GM23338 (cell line): ENCODE measurements at regions not wholly inside any gene's neighbourhood (a gene's known extent, or its start where the extent isn't known, plus 50 kb on each side); places are given as distances from the start of the nearest gene placed in this dataset.

Experiments
- ATAC-seq: fragments of 200-7000 bp; cut with Tn5 transposase; 3 replicates; pipeline ENCODE4 v1.9.1; 2020
- DNase-seq: peaks from one replicate; pipeline ENCODE4 v3.0.0-alpha.2; 2015; ENCODE audit warnings: low spot score
- H2AFZ ChIP-seq: fragments of 200-600 bp; sonication (generic); 2 replicates; pipeline ENCODE4 v1.8.0; 2016; ENCODE audit warnings: antibody characterized with exemption, mild to moderate bottlenecking, moderate library complexity
- H3F3A ChIP-seq: fragments of 200-600 bp; sonication (generic); replicated peaks from 2 replicates; pipeline ENCODE4 v1.8.0; 2017; ENCODE audit warnings: antibody characterized with exemption, mixed run types, low read depth
- H3K27ac ChIP-seq: fragments of 200-600 bp; sonication (generic); 2 replicates; pipeline ENCODE4 v1.6.1; 2016; ENCODE audit warnings: low read depth
- H3K27me3 ChIP-seq: fragments of 200-600 bp; sonication (generic); 2 replicates; pipeline ENCODE4 v1.8.0; 2016; ENCODE audit warnings: mild to moderate bottlenecking, mixed run types, moderate library complexity; ENCODE audit not compliant: insufficient read depth
- H3K36me3 ChIP-seq: fragments of 200-600 bp; sonication (generic); 2 replicates; pipeline ENCODE4 v1.8.0; 2016; ENCODE audit warnings: mild to moderate bottlenecking; ENCODE audit not compliant: insufficient read depth
- H3K4me1 ChIP-seq: fragments of 200-600 bp; sonication (generic); 2 replicates; pipeline ENCODE4 v1.8.0; 2016; ENCODE audit warnings: mild to moderate bottlenecking, moderate library complexity; ENCODE audit not compliant: insufficient read depth
- H3K4me2 ChIP-seq: fragments of 200-600 bp; sonication (generic); 2 replicates; pipeline ENCODE4 v1.7.1; 2017; ENCODE audit warnings: mixed run types
- H3K4me3 ChIP-seq: fragments of 200-600 bp; sonication (generic); 2 replicates; pipeline ENCODE4 v1.6.1; 2016; ENCODE audit warnings: mixed run types
- H3K79me2 ChIP-seq: fragments of 200-600 bp; sonication (generic); replicated peaks from 2 replicates; pipeline ENCODE4 v1.8.0; 2017; ENCODE audit warnings: mild to moderate bottlenecking; ENCODE audit not compliant: insufficient read depth
- H3K9me2 ChIP-seq: fragments of 200-600 bp; sonication (generic); 2 replicates; pipeline ENCODE4 v1.8.0; 2017; ENCODE audit not compliant: insufficient read depth
- H4K20me1 ChIP-seq: fragments of 200-600 bp; sonication (generic); replicated peaks from 2 replicates; pipeline ENCODE4 v1.8.0; 2017; ENCODE audit warnings: mild to moderate bottlenecking; ENCODE audit not compliant: insufficient read depth
- H3K27ac Mint-ChIP-seq: 2 replicates; pipeline ENCODE4 v1.8.0; 2020; ENCODE audit warnings: inconsistent platforms, mild to moderate bottlenecking, moderate library complexity, mixed read lengths
- H3K27me3 Mint-ChIP-seq: 3 replicates; pipeline ENCODE4 v1.8.0; 2022; ENCODE audit warnings: low read depth, mild to moderate bottlenecking, moderate library complexity, mixed read lengths, inconsistent platforms; ENCODE audit not compliant: insufficient read depth, poor library complexity
- H3K36me3 Mint-ChIP-seq: 3 replicates; pipeline ENCODE4 v1.8.0; 2021; ENCODE audit warnings: low read depth, mild to moderate bottlenecking, inconsistent platforms, moderate library complexity, mixed read lengths
- H3K4me1 Mint-ChIP-seq: 3 replicates; pipeline ENCODE4 v1.8.0; 2020; ENCODE audit warnings: mild to moderate bottlenecking, inconsistent platforms, mixed read lengths
- H3K4me3 Mint-ChIP-seq: 3 replicates; pipeline ENCODE4 v1.8.0; 2021; ENCODE audit warnings: moderate library complexity, mild to moderate bottlenecking, inconsistent platforms, mixed read lengths
- H3K9me3 Mint-ChIP-seq: 3 replicates; pipeline ENCODE4 v1.8.0; 2020; ENCODE audit warnings: moderate library complexity, mild to moderate bottlenecking, inconsistent platforms, mixed read lengths
- CTCF ChIP-seq, 2 experiments: fragments of 200-600 bp in 1 of 2; sonication (generic) in 1 of 2; conservative IDR thresholded peaks; 2 replicates each; pipeline versions ENCODE4 v1.5.1 to v1.6.1; 2016 to 2017; ENCODE audit warnings: antibody characterized with exemption in 2 of 2, low read depth in 2 of 2, mild to moderate bottlenecking in 2 of 2, moderate library complexity in 1 of 2
- EZH2phosphoT487 ChIP-seq: fragments of 200-600 bp; sonication (generic); IDR thresholded peaks from one replicate; pipeline ENCODE4 v1.8.1; 2018; ENCODE audit warnings: antibody characterized with exemption; ENCODE audit not compliant: unreplicated experiment
- JUNB ChIP-seq: IDR thresholded peaks from one replicate; pipeline ENCODE4 v1.6.1; 2016; ENCODE audit warnings: antibody characterized with exemption; ENCODE audit not compliant: unreplicated experiment
- NANOG ChIP-seq: IDR thresholded peaks from 2 replicates; pipeline ENCODE4 v1.6.1; 2016; ENCODE audit warnings: antibody characterized with exemption, borderline replicate concordance
- POLR2AphosphoS5 ChIP-seq: IDR thresholded peaks from 2 replicates; pipeline ENCODE4 v1.6.1; 2016; ENCODE audit warnings: antibody characterized with exemption, low read depth
- ZNF114 ChIP-seq: fragments of 250-450 bp; sonication (Bioruptor Pico); IDR thresholded peaks from 2 replicates; pipeline ENCODE4 v1.5.0; 2020; ENCODE audit warnings: mild to moderate bottlenecking, moderate library complexity
- ZNF331 ChIP-seq: fragments of 250-450 bp; sonication (Bioruptor Pico); IDR thresholded peaks from 2 replicates; pipeline ENCODE4 v1.5.0; 2020; ENCODE audit warnings: low read depth, mild to moderate bottlenecking, moderate library complexity
- ZNF462 ChIP-seq: fragments of 250-450 bp; sonication (Bioruptor Pico); IDR thresholded peaks from 2 replicates; pipeline ENCODE4 v1.5.0; 2020; ENCODE audit warnings: mild to moderate bottlenecking, moderate library complexity
- TF ChIP-seq, protein P1 (sequence below): IDR thresholded peaks from 2 replicates; pipeline ENCODE4 v1.6.1; 2016; ENCODE audit warnings: antibody characterized with exemption

GRCh38 chr3:153927107-153927506 lies 194.1 kb upstream of the ARHGEF26 start:
- no peak overlapping the region for H3K4me3 ChIP-seq
- H3K27ac ChIP-seq = no peak overlapping the region
- H3K36me3 ChIP-seq = no peaks in the 10 kb centered on the region
- H3K27ac Mint-ChIP-seq = no peak overlapping the region
- H3K4me1 ChIP-seq = no peaks in the 10 kb centered on the region
- DNase-seq = peak; percentile 41
- H3K9me3 Mint-ChIP-seq = no peaks in the 10 kb centered on the region
- no peak overlapping the region for H3K4me3 Mint-ChIP-seq
- H4K20me1 ChIP-seq = no peaks in the 10 kb centered on the region
- H3K27me3 ChIP-seq = no peaks in the 10 kb centered on the region
- peaks cover 2% of the 10 kb centered on the region for H3K27me3 Mint-ChIP-seq
- 0 out of 2 replicates have a peak, but pooled peaks cover 3% of the 10 kb centered on the region for H3K9me2 ChIP-seq
- no peak overlapping the region for H2AFZ ChIP-seq
- H3K36me3 Mint-ChIP-seq = no peaks in the 10 kb centered on the region
- peak; percentile 36; the same call in 2 of the 3 replicates for ATAC-seq
- no peaks in the 10 kb centered on the region for H3K79me2 ChIP-seq
- TF ChIP-seq CTCF (conservative IDR thresholded peaks at IDR 0.05; ENCODE audit: low read depth in 2 of 2) = peak; percentile 37 to 48
- TF ChIP-seq, protein P1, sequence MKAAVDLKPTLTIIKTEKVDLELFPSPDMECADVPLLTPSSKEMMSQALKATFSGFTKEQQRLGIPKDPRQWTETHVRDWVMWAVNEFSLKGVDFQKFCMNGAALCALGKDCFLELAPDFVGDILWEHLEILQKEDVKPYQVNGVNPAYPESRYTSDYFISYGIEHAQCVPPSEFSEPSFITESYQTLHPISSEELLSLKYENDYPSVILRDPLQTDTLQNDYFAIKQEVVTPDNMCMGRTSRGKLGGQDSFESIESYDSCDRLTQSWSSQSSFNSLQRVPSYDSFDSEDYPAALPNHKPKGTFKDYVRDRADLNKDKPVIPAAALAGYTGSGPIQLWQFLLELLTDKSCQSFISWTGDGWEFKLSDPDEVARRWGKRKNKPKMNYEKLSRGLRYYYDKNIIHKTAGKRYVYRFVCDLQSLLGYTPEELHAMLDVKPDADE = no peak
- no peak overlapping the region for H3K4me2 ChIP-seq
- no peaks in the 10 kb centered on the region for H3F3A ChIP-seq
- no peaks in the 10 kb centered on the region for H3K4me1 Mint-ChIP-seq

DNA sequence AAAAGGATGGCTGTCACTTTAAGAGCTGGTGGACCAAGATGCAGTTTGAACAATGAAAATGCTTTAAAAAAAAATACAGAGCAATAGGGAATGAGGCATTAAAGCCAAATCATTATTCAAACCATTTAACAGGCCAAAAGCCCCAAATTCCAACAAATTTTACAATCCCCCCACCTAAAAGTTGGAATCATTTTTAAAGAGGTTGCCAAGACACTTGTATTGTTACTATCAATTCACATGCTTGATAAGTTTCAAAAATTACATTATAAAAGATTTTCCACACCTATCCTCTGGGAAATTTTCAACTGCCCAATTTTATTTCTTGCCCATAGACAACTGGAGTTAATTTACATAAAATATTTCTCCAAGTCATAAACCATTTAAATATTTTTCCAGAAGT lies 192.3 kb upstream of the ARHGEF26 start:
- Mint-ChIP-seq H3K4me3 (no peak overlapping the region), H3K9me3 (no peaks in the 10 kb centered on the region; the same call in 2 of the 3 replicates), H3K4me1 (no peaks in the 10 kb centered on the region), H3K27ac (no peak overlapping the region), H3K36me3 (no peaks in the 10 kb centered on the region), H3K27me3 (peaks cover 2% of the 10 kb centered on the region)
- Histone ChIP-seq H3K27ac (no peak overlapping the region), H3K9me2 (no peaks in the 10 kb centered on the region), H3K4me1 (no peaks in the 10 kb centered on the region), H3F3A (no peaks in the 10 kb centered on the region), H3K36me3 (no peaks in the 10 kb centered on the region), H2AFZ (no peak overlapping the region), H3K79me2 (no peaks in the 10 kb centered on the region), H3K4me3 (no peak overlapping the region), H3K4me2 (no peak overlapping the region), H3K27me3 (no peaks in the 10 kb centered on the region), H4K20me1 (no peaks in the 10 kb centered on the region)
- no peak for TF ChIP-seq CTCF (conservative IDR thresholded peaks at IDR 0.05; ENCODE audit: low read depth in 2 of 2)
- TF ChIP-seq ZNF114 (CRISPR knock-in tag) = no peak
- TF ChIP-seq, protein P1 = no peak
- no peak for TF ChIP-seq POLR2AphosphoS5
- TF ChIP-seq ZNF331 = no peak
- TF ChIP-seq NANOG = no peak
- no peak for TF ChIP-seq EZH2phosphoT487
- no peak for TF ChIP-seq ZNF462
- TF ChIP-seq JUNB = no peak
- no peak for DNase-seq
- no peak for ATAC-seq
